Left ventricle myocardium inferior (tissue), 1 donor: ENCODE measurements at regions not wholly inside any gene's neighbourhood (a gene's known extent, or its start where the extent isn't known, plus 50 kb on each side); places are given as distances from the start of the nearest gene placed in this dataset.

ENCODE experiments used
- DNase-seq: peaks from one replicate; pipeline ENCODE4 v3.0.0-alpha.2; 2020
- H3K27ac ChIP-seq: fragments of 200-600 bp; replicated peaks from 2 replicates; pipeline ENCODE4 v1.8.0; 2021
- H3K27me3 ChIP-seq: fragments of 200-600 bp; 2 replicates; pipeline ENCODE4 v1.8.0; 2021; ENCODE audit warnings: low read depth
- H3K36me3 ChIP-seq: fragments of 200-600 bp; 2 replicates; pipeline ENCODE4 v1.8.0; 2021
- H3K4me1 ChIP-seq: fragments of 200-600 bp; 2 replicates; pipeline ENCODE4 v1.8.0; 2021
- H3K4me3 ChIP-seq: fragments of 200-600 bp; 2 replicates; pipeline ENCODE4 v1.8.0; 2021; ENCODE audit warnings: mild to moderate bottlenecking, moderate library complexity
- H3K9me3 ChIP-seq: fragments of 200-600 bp; replicated peaks from 2 replicates; pipeline ENCODE4 v1.8.0; 2021
- CTCF ChIP-seq: fragments of 200-600 bp; IDR thresholded peaks from 2 replicates; pipeline ENCODE4 v1.8.0; 2021; ENCODE audit warnings: antibody characterized with exemption, mild to moderate bottlenecking, borderline replicate concordance
- intact Hi-C: fragments of 100-400 bp; cut with micrococcal nuclease; formaldehyde crosslinking; loops from one replicate; pipeline ENCODE4 v1.11.0; 2022
- donor health status: DM: no; HTN: yes; CAD: no; lungs with severe emphysema.

- no peaks in the 10 kb centered on the region for H3K9me3 ChIP-seq
- no peak overlapping the region for H3K27ac ChIP-seq
- H3K4me1 ChIP-seq = peaks cover 7% of the 10 kb centered on the region
- no peaks in the 10 kb centered on the region for H3K36me3 ChIP-seq
- intact Hi-C loops = no loop called here
- no peak for TF ChIP-seq CTCF
- no peaks in the 10 kb centered on the region for H3K27me3 ChIP-seq
- DNase-seq = no peak
- H3K4me3 ChIP-seq = no peak overlapping the region
Measured at GRCh38 chr10:28429573-28430216, 103.2 kb upstream of the WAC start.

DNA sequence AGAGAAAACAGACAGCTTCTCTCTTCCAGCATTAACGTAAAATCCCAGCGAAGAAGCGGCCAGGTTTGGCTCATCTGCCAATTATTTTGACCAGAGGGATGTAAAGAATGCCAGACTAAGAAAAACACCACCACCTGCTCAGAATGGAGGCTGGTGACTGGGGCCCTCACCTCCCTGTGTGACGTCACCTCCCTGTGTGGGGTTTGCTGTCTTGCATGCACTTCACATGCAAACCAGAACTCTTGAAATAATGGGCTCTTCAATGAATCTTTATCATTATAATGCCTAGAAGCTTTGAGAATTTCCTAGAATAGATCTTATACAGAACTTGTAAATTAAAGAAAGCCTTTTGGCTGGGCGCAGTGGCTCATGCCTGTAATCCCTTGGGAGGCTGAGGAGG lies 101.8 kb upstream of the WAC start:
- Histone ChIP-seq H3K9me3 (no peaks in the 10 kb centered on the region), H3K36me3 (no peaks in the 10 kb centered on the region), H3K27ac (no peak overlapping the region), H3K4me1 (peaks cover 7% of the 10 kb centered on the region), H3K4me3 (no peak overlapping the region), H3K27me3 (no peaks in the 10 kb centered on the region)
- intact Hi-C loops = no loop called here
- no peak for DNase-seq
- TF ChIP-seq CTCF = no peak

GRCh38 chr10:28432210-28432676 lies 100.7 kb upstream of the WAC start:
- peak; percentile 87 for TF ChIP-seq CTCF
- H3K4me3 ChIP-seq = peak overlapping the region; percentile 27

GRCh38 chr10:28434063-28434462 lies 98.9 kb upstream of the WAC start:
- Histone ChIP-seq H3K4me1 (peaks cover 7% of the 10 kb centered on the region), H3K27me3 (peaks cover 12% of the 10 kb centered on the region), H3K36me3 (no peaks in the 10 kb centered on the region), H3K9me3 (no peaks in the 10 kb centered on the region), H3K4me3 (no peak overlapping the region), H3K27ac (no peak overlapping the region)
- no peak for TF ChIP-seq CTCF
- no peak for DNase-seq
- intact Hi-C loops = no loop called here

More at GRCh38 chr10:28432210-28432676, 100.7 kb upstream of the WAC start:
- Histone ChIP-seq H3K27me3 (peaks cover under 1% of the 10 kb centered on the region), H3K9me3 (no peaks in the 10 kb centered on the region), H3K36me3 (no peaks in the 10 kb centered on the region), H3K4me1 (peaks cover 7% of the 10 kb centered on the region), H3K27ac (no peak overlapping the region)
- intact Hi-C loops = no loop called here
- peak; percentile 34 for DNase-seq

- Histone ChIP-seq H3K27me3 (peaks cover 23% of the 10 kb centered on the region), H3K4me3 (no peak overlapping the region), H3K36me3 (no peaks in the 10 kb centered on the region), H3K27ac (no peak overlapping the region), H3K4me1 (no peaks in the 10 kb centered on the region), H3K9me3 (no peaks in the 10 kb centered on the region)
- TF ChIP-seq CTCF = no peak
- no peak for DNase-seq
- intact Hi-C loops = no loop called here
Measured at GRCh38 chr10:28442403-28442802, 90.5 kb upstream of the WAC start.
